ENCODE measurements at regions not wholly inside any gene's neighbourhood (a gene's known extent, or its start where the extent isn't known, plus 50 kb on each side); places are given as distances from the start of the nearest gene placed in this dataset.

GRCh38 chr2:146621656-146622055, 1223.2 kb upstream of the ACVR2A start:
- no peak for DNase-seq (ENCODE audit: low spot score)
- H3K4me1 Mint-ChIP-seq (ENCODE audit: low read depth), result peaks cover 14% of the 10 kb centered on the region
- no peaks in the 10 kb centered on the region for H3K27me3 Mint-ChIP-seq (ENCODE audit: low read depth)
- no peak overlapping the region for H3K4me3 Mint-ChIP-seq (ENCODE audit: unreplicated experiment)
- H3K9me3 Mint-ChIP-seq (ENCODE audit: low read depth), result peaks cover 25% of the 10 kb centered on the region
- TF ChIP-seq, protein P1, sequence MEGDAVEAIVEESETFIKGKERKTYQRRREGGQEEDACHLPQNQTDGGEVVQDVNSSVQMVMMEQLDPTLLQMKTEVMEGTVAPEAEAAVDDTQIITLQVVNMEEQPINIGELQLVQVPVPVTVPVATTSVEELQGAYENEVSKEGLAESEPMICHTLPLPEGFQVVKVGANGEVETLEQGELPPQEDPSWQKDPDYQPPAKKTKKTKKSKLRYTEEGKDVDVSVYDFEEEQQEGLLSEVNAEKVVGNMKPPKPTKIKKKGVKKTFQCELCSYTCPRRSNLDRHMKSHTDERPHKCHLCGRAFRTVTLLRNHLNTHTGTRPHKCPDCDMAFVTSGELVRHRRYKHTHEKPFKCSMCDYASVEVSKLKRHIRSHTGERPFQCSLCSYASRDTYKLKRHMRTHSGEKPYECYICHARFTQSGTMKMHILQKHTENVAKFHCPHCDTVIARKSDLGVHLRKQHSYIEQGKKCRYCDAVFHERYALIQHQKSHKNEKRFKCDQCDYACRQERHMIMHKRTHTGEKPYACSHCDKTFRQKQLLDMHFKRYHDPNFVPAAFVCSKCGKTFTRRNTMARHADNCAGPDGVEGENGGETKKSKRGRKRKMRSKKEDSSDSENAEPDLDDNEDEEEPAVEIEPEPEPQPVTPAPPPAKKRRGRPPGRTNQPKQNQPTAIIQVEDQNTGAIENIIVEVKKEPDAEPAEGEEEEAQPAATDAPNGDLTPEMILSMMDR (IDR thresholded peaks at IDR 0.05), result no peak
- H3K36me3 Mint-ChIP-seq (ENCODE audit: low read depth), result peaks cover 4% of the 10 kb centered on the region
- H3K27ac Mint-ChIP-seq (ENCODE audit: unreplicated experiment), result no peak overlapping the region

DNA sequence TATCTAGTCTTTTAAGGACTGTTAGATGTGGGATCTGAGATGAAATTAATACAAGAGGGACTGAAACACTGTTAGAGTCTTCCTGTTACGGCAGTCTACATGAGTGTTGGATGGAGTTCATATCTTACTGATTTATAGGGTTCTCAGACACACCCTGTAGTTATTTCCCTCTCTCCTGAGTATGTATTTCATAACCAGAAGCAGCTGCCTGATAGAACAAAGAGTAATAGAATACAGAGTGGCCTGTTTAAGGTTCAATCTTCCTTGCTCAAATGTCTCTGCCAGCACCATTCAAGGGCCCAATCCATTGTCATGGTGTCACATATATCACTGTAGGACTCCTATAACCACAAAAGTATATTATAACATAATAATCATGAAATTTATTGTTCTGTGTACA, 1229.1 kb upstream of the ACVR2A start:
- H3K4me1 Mint-ChIP-seq (ENCODE audit: low read depth), result no peaks in the 10 kb centered on the region
- TF ChIP-seq, protein P1 (IDR thresholded peaks at IDR 0.05), result no peak
- no peak for DNase-seq (ENCODE audit: low spot score)
- H3K27me3 Mint-ChIP-seq (ENCODE audit: low read depth), result no peaks in the 10 kb centered on the region
- H3K36me3 Mint-ChIP-seq (ENCODE audit: low read depth), result peaks cover 4% of the 10 kb centered on the region
- peaks cover 49% of the 10 kb centered on the region for H3K9me3 Mint-ChIP-seq (ENCODE audit: low read depth)
- no peak overlapping the region for H3K27ac Mint-ChIP-seq (ENCODE audit: unreplicated experiment)
- no peak overlapping the region for H3K4me3 Mint-ChIP-seq (ENCODE audit: unreplicated experiment)

GRCh38 chr2:146608490-146608889, 1236.3 kb upstream of the ACVR2A start:
- peaks cover 5% of the 10 kb centered on the region for H3K9me3 Mint-ChIP-seq (ENCODE audit: low read depth)
- H3K27me3 Mint-ChIP-seq (ENCODE audit: low read depth), result no peaks in the 10 kb centered on the region
- H3K4me1 Mint-ChIP-seq (ENCODE audit: low read depth), result no peaks in the 10 kb centered on the region
- no peak for DNase-seq (ENCODE audit: low spot score)
- H3K4me3 Mint-ChIP-seq (ENCODE audit: unreplicated experiment), result no peak overlapping the region
- no peak overlapping the region for H3K27ac Mint-ChIP-seq (ENCODE audit: unreplicated experiment)
- TF ChIP-seq, protein P1 (IDR thresholded peaks at IDR 0.05), result no peak
- no peaks in the 10 kb centered on the region for H3K36me3 Mint-ChIP-seq (ENCODE audit: low read depth)

- no peaks in the 10 kb centered on the region for H3K36me3 Mint-ChIP-seq (ENCODE audit: low read depth)
- TF ChIP-seq, protein P1 (IDR thresholded peaks at IDR 0.05), result no peak
Measured at GRCh38 chr2:146604521-146604920, 1240.3 kb upstream of the ACVR2A start.

DNA sequence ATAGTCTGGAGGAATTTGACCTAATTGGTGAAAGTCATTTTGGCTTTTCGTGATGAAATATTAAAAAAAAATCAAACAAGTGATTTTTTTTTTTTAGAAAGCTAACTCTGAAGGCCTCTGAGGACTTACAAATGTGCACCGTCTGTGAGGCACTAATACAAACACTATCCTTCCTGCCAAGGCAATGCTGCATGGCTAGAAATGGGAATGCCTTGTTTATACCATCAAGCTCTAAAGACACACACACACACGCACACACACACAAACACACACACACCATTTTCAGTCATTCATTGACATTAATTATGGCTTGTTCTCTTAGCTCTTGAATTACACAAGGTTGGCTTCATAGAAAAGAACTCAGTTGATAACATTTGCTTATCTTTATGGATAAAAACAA, 1242.0 kb upstream of the ACVR2A start:
- no peak for DNase-seq (ENCODE audit: low spot score)
- Mint-ChIP-seq H3K36me3 (ENCODE audit: low read depth) (no peaks in the 10 kb centered on the region), H3K4me1 (ENCODE audit: low read depth) (peaks cover 20% of the 10 kb centered on the region), H3K27ac (ENCODE audit: unreplicated experiment) (peak overlapping the region; percentile 63), H3K9me3 (ENCODE audit: low read depth) (no peaks in the 10 kb centered on the region), H3K4me3 (ENCODE audit: unreplicated experiment) (no peak overlapping the region), H3K27me3 (ENCODE audit: low read depth) (no peaks in the 10 kb centered on the region)
- TF ChIP-seq, protein P1 (IDR thresholded peaks at IDR 0.05), result no peak

More at GRCh38 chr2:146604521-146604920, 1240.3 kb upstream of the ACVR2A start:
- H3K4me1 Mint-ChIP-seq (ENCODE audit: low read depth), result peaks cover 12% of the 10 kb centered on the region
- H3K27ac Mint-ChIP-seq (ENCODE audit: unreplicated experiment), result no peak overlapping the region
- H3K27me3 Mint-ChIP-seq (ENCODE audit: low read depth), result no peaks in the 10 kb centered on the region
- H3K4me3 Mint-ChIP-seq (ENCODE audit: unreplicated experiment), result no peak overlapping the region
- DNase-seq (ENCODE audit: low spot score), result no peak
- no peaks in the 10 kb centered on the region for H3K9me3 Mint-ChIP-seq (ENCODE audit: low read depth)
